Breast epithelium (tissue), 4 donors: ENCODE measurements at regions not wholly inside any gene's neighbourhood (a gene's known extent, or its start where the extent isn't known, plus 50 kb on each side); places are given as distances from the start of the nearest gene placed in this dataset.
"Not testable (repeated sequence)": the region's sequence is repeated elsewhere in the genome, so short reads cannot be mapped to it uniquely, and the experiment has no call there.

Experiments
- DNase-seq, 2 donors: peaks; one replicate each; pipeline ENCODE4 v3.0.0-alpha.2; 2019; ENCODE audit warnings: low spot score in 2 of 2
- H3K27ac ChIP-seq, 2 donors: fragments of 200-600 bp; sonication (generic) in 1 of 2; one replicate each; pipeline ENCODE4 v1.5.1; 2016 to 2019; ENCODE audit warnings: mild to moderate bottlenecking in 1 of 2
- H3K27me3 ChIP-seq, 2 donors: fragments of 200-600 bp; sonication (generic) in 1 of 2; one replicate each; pipeline versions ENCODE4 v1.5.1 to v1.6.0; 2017 to 2019; ENCODE audit warnings: control low read depth in 1 of 2, mild to moderate bottlenecking in 1 of 2
- H3K36me3 ChIP-seq: fragments of 200-600 bp; one replicate; pipeline ENCODE4 v1.5.1; 2019
- H3K4me1 ChIP-seq, 2 donors: fragments of 200-600 bp; sonication (generic); one replicate each; pipeline ENCODE4 v1.5.1; 2016 to 2019; ENCODE audit warnings: control low read depth in 1 of 2
- H3K4me3 ChIP-seq, 3 donors: fragments of 200-600 bp; sonication (generic); 1 replicate in 2 of 3; 2 replicates in 1 of 3; pipeline ENCODE4 v1.5.1; 2016 to 2019; ENCODE audit warnings: mild to moderate bottlenecking in 3 of 3, moderate library complexity in 2 of 3
- H3K9me3 ChIP-seq, 2 donors: fragments of 200-600 bp; sonication (generic) in 1 of 2; one replicate each; pipeline ENCODE4 v1.5.1; 2016 to 2019; ENCODE audit warnings: control low read depth in 1 of 2
- CTCF ChIP-seq, 3 donors: fragments of 450-650 bp; IDR thresholded peaks; one replicate each; pipeline ENCODE4 v1.5.1; 2016 to 2017; ENCODE audit warnings: antibody characterized with exemption in 3 of 3, mild to moderate bottlenecking in 3 of 3, moderate library complexity in 3 of 3
- POLR2A ChIP-seq: fragments of 450-650 bp; IDR thresholded peaks from one replicate; pipeline ENCODE4 v1.6.1; 2016; ENCODE audit warnings: antibody characterized with exemption, mild to moderate bottlenecking, moderate library complexity
- POLR2AphosphoS5 ChIP-seq, 3 donors: sonication (generic); formaldehyde crosslinking; IDR thresholded peaks; one replicate each; pipeline ENCODE4 v1.6.1; 2017; ENCODE audit warnings: antibody characterized with exemption in 3 of 3
- intact Hi-C: fragments of 100-400 bp; cut with DNase I; formaldehyde crosslinking; loops from one replicate; pipeline ENCODE4 v1.15.1; 2023; ENCODE audit warnings: low total_unique reads

GRCh38 chr1:8226747-8227146, 91.2 kb upstream of the SLC45A1 start:
- Histone ChIP-seq H3K9me3 (no peaks in the 10 kb centered on the region), H3K27me3 (no peaks in the 10 kb centered on the region), H3K4me1 (no peaks in the 10 kb centered on the region), H3K27ac (no peak overlapping the region), H3K4me3 (no peak overlapping the region), H3K36me3 (no peaks in the 10 kb centered on the region)
- DNase-seq: no peak
- intact Hi-C loops: no loop called here
- TF ChIP-seq POLR2A: no peak
- TF ChIP-seq CTCF (IDR thresholded peaks at IDR 0.05): no peak
- TF ChIP-seq POLR2AphosphoS5 (IDR thresholded peaks at IDR 0.05): no peak

DNA sequence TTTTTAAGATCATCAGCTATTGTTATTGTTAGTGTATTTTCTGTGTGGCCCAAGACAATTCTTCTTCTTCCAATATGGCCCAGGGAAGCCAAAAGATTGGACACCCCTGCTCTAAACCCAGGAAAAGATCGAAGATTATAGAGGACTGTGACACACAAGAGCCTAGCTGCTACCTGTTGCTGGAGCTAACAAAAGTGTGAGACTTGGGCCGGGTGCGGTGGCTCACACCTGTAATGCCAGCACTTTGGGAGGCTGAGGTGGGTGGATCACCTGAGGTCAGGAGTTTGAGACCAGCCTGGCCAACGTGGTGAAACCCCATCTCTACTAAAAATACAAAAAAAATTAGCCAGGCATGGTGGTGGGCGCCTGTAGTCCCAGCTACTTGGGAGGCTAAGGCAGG, 91.9 kb upstream of the SLC45A1 start:
- H3K4me3 ChIP-seq, DNase-seq, H3K4me1 ChIP-seq, H3K36me3 ChIP-seq, H3K27me3 ChIP-seq, H3K9me3 ChIP-seq, H3K27ac ChIP-seq, intact Hi-C loops: not testable (repeated sequence)

DNA sequence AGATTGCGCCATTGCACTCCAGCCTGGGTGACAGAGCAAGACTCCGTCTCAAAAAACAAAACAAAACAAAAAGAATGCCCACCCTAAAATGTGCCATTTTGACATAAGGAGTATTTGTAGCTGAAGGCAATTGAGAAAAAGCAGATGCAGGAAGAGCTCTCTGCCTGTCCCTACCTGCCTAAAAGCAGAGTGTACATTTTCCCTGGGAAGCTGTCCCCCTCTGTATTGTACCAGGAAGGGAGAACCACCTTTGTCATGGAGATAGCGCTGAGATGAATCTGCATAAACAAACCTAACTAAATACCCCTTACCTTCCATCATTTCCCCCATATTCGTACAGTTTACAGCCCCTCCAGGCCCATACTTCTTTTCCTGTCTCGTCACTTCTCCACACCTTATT, 94.4 kb upstream of the SLC45A1 start:
- Histone ChIP-seq H3K27ac (no peak overlapping the region), H3K4me1 (no peaks in the 10 kb centered on the region), H3K9me3 (no peaks in the 10 kb centered on the region), H3K27me3 (no peaks in the 10 kb centered on the region), H3K36me3 (no peaks in the 10 kb centered on the region), H3K4me3 (no peak overlapping the region)
- intact Hi-C loops: no loop called here
- DNase-seq: no peak
- no peak for TF ChIP-seq POLR2AphosphoS5 (IDR thresholded peaks at IDR 0.05)
- TF ChIP-seq CTCF (IDR thresholded peaks at IDR 0.05): no peak
- TF ChIP-seq POLR2A: no peak

- DNase-seq: no peak
- H3K4me1 ChIP-seq: peaks cover 0 to 1% of the 10 kb centered on the region in 2 donors
- intact Hi-C loops: no loop called here
- H3K36me3 ChIP-seq: no peaks in the 10 kb centered on the region
- no peak for TF ChIP-seq CTCF (IDR thresholded peaks at IDR 0.05)
- no peak for TF ChIP-seq POLR2A
- no peak for TF ChIP-seq POLR2AphosphoS5 (IDR thresholded peaks at IDR 0.05)
- no peak overlapping the region for H3K27ac ChIP-seq
- H3K27me3 ChIP-seq: no peaks in the 10 kb centered on the region
- H3K9me3 ChIP-seq: no peaks in the 10 kb centered on the region
- no peak overlapping the region for H3K4me3 ChIP-seq
Observed at GRCh38 chr1:8222789-8223188, 95.1 kb upstream of the SLC45A1 start.

- Histone ChIP-seq H3K9me3 (no peaks in the 10 kb centered on the region), H3K36me3 (no peaks in the 10 kb centered on the region), H3K4me1 (peaks cover 6 to 7% of the 10 kb centered on the region in 2 donors), H3K27me3 (no peaks in the 10 kb centered on the region), H3K4me3 (no peak overlapping the region), H3K27ac (no peak overlapping the region)
- no peak for DNase-seq
- intact Hi-C loops: no loop called here
- no peak for TF ChIP-seq POLR2A
- TF ChIP-seq CTCF (IDR thresholded peaks at IDR 0.05): no peak
- TF ChIP-seq POLR2AphosphoS5 (IDR thresholded peaks at IDR 0.05): no peak
Observed at GRCh38 chr1:8219530-8219929, 98.4 kb upstream of the SLC45A1 start.
